GM23338 (cell line): ENCODE measurements at regions not wholly inside any gene's neighbourhood (a gene's known extent, or its start where the extent isn't known, plus 50 kb on each side); places are given as distances from the start of the nearest gene placed in this dataset.

Source experiments
- ATAC-seq: fragments of 200-7000 bp; cut with Tn5 transposase; 3 replicates; pipeline ENCODE4 v1.9.1; 2020
- DNase-seq: peaks from one replicate; pipeline ENCODE4 v3.0.0-alpha.2; 2015; ENCODE audit warnings: low spot score
- H2AFZ ChIP-seq: fragments of 200-600 bp; sonication (generic); 2 replicates; pipeline ENCODE4 v1.8.0; 2016; ENCODE audit warnings: antibody characterized with exemption, mild to moderate bottlenecking, moderate library complexity
- H3F3A ChIP-seq: fragments of 200-600 bp; sonication (generic); replicated peaks from 2 replicates; pipeline ENCODE4 v1.8.0; 2017; ENCODE audit warnings: antibody characterized with exemption, mixed run types, low read depth
- H3K27ac ChIP-seq: fragments of 200-600 bp; sonication (generic); 2 replicates; pipeline ENCODE4 v1.6.1; 2016; ENCODE audit warnings: low read depth
- H3K27me3 ChIP-seq: fragments of 200-600 bp; sonication (generic); 2 replicates; pipeline ENCODE4 v1.8.0; 2016; ENCODE audit warnings: mild to moderate bottlenecking, mixed run types, moderate library complexity; ENCODE audit not compliant: insufficient read depth
- H3K36me3 ChIP-seq: fragments of 200-600 bp; sonication (generic); 2 replicates; pipeline ENCODE4 v1.8.0; 2016; ENCODE audit warnings: mild to moderate bottlenecking; ENCODE audit not compliant: insufficient read depth
- H3K4me1 ChIP-seq: fragments of 200-600 bp; sonication (generic); 2 replicates; pipeline ENCODE4 v1.8.0; 2016; ENCODE audit warnings: mild to moderate bottlenecking, moderate library complexity; ENCODE audit not compliant: insufficient read depth
- H3K4me2 ChIP-seq: fragments of 200-600 bp; sonication (generic); 2 replicates; pipeline ENCODE4 v1.7.1; 2017; ENCODE audit warnings: mixed run types
- H3K4me3 ChIP-seq: fragments of 200-600 bp; sonication (generic); 2 replicates; pipeline ENCODE4 v1.6.1; 2016; ENCODE audit warnings: mixed run types
- H3K79me2 ChIP-seq: fragments of 200-600 bp; sonication (generic); replicated peaks from 2 replicates; pipeline ENCODE4 v1.8.0; 2017; ENCODE audit warnings: mild to moderate bottlenecking; ENCODE audit not compliant: insufficient read depth
- H3K9me2 ChIP-seq: fragments of 200-600 bp; sonication (generic); 2 replicates; pipeline ENCODE4 v1.8.0; 2017; ENCODE audit not compliant: insufficient read depth
- H4K20me1 ChIP-seq: fragments of 200-600 bp; sonication (generic); replicated peaks from 2 replicates; pipeline ENCODE4 v1.8.0; 2017; ENCODE audit warnings: mild to moderate bottlenecking; ENCODE audit not compliant: insufficient read depth
- H3K27ac Mint-ChIP-seq: 2 replicates; pipeline ENCODE4 v1.8.0; 2020; ENCODE audit warnings: inconsistent platforms, mild to moderate bottlenecking, moderate library complexity, mixed read lengths
- H3K27me3 Mint-ChIP-seq: 3 replicates; pipeline ENCODE4 v1.8.0; 2022; ENCODE audit warnings: low read depth, mild to moderate bottlenecking, moderate library complexity, mixed read lengths, inconsistent platforms; ENCODE audit not compliant: insufficient read depth, poor library complexity
- H3K36me3 Mint-ChIP-seq: 3 replicates; pipeline ENCODE4 v1.8.0; 2021; ENCODE audit warnings: low read depth, mild to moderate bottlenecking, inconsistent platforms, moderate library complexity, mixed read lengths
- H3K4me1 Mint-ChIP-seq: 3 replicates; pipeline ENCODE4 v1.8.0; 2020; ENCODE audit warnings: mild to moderate bottlenecking, inconsistent platforms, mixed read lengths
- H3K4me3 Mint-ChIP-seq: 3 replicates; pipeline ENCODE4 v1.8.0; 2021; ENCODE audit warnings: moderate library complexity, mild to moderate bottlenecking, inconsistent platforms, mixed read lengths
- H3K9me3 Mint-ChIP-seq: 3 replicates; pipeline ENCODE4 v1.8.0; 2020; ENCODE audit warnings: moderate library complexity, mild to moderate bottlenecking, inconsistent platforms, mixed read lengths
- ETS1 ChIP-seq: IDR thresholded peaks from 2 replicates; pipeline ENCODE4 v1.6.1; 2016; ENCODE audit warnings: antibody characterized with exemption
- EZH2 ChIP-seq: fragments of 200-600 bp; sonication (generic); IDR thresholded peaks from one replicate; pipeline ENCODE4 v1.8.0; 2017; ENCODE audit warnings: antibody characterized with exemption, mild to moderate bottlenecking, low read depth; ENCODE audit not compliant: unreplicated experiment
- NANOG ChIP-seq: IDR thresholded peaks from 2 replicates; pipeline ENCODE4 v1.6.1; 2016; ENCODE audit warnings: antibody characterized with exemption, borderline replicate concordance
- POLR2AphosphoS5 ChIP-seq: IDR thresholded peaks from 2 replicates; pipeline ENCODE4 v1.6.1; 2016; ENCODE audit warnings: antibody characterized with exemption, low read depth
- REST ChIP-seq: IDR thresholded peaks from one replicate; pipeline ENCODE4 v1.6.1; 2018; ENCODE audit warnings: antibody characterized with exemption; ENCODE audit not compliant: unreplicated experiment
- ZNF114 ChIP-seq: fragments of 250-450 bp; sonication (Bioruptor Pico); IDR thresholded peaks from 2 replicates; pipeline ENCODE4 v1.5.0; 2020; ENCODE audit warnings: mild to moderate bottlenecking, moderate library complexity
- ZNF331 ChIP-seq: fragments of 250-450 bp; sonication (Bioruptor Pico); IDR thresholded peaks from 2 replicates; pipeline ENCODE4 v1.5.0; 2020; ENCODE audit warnings: low read depth, mild to moderate bottlenecking, moderate library complexity
- ZNF462 ChIP-seq: fragments of 250-450 bp; sonication (Bioruptor Pico); IDR thresholded peaks from 2 replicates; pipeline ENCODE4 v1.5.0; 2020; ENCODE audit warnings: mild to moderate bottlenecking, moderate library complexity

DNA sequence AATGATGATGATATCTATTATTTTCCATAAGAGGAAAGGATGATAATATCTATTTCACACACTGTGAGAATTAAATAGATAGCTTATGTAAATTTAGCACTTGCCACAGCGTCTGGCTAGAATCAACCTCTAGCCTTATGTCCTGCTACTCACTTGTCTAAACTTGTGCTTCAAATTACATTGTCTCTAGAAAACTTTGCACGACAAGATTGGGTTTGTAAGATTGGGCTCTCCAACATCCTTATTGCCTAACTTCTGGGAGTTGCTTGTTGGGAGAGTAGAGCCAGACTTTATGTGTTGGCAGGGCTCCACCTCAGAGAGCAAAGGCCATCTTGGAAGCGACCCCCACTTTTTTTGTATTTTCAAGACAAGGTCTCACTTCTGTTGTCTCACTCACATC is 50.0 kb upstream of the POGK start:
- Mint-ChIP-seq H3K9me3 (peaks cover 4% of the 10 kb centered on the region; the same call in 2 of the 3 replicates), H3K36me3 (no peaks in the 10 kb centered on the region), H3K27ac (no peak overlapping the region), H3K4me3 (no peak overlapping the region), H3K27me3 (peaks cover 3% of the 10 kb centered on the region), H3K4me1 (peaks cover 3% of the 10 kb centered on the region; the same call in 1 of the 3 replicates)
- Histone ChIP-seq H3K27ac (no peak overlapping the region), H3K4me2 (no peak overlapping the region), H3K4me1 (0 out of 2 replicates have a peak, but pooled peaks cover 1% of the 10 kb centered on the region), H3K27me3 (no peaks in the 10 kb centered on the region), H3K9me2 (no peaks in the 10 kb centered on the region), H4K20me1 (no peaks in the 10 kb centered on the region), H2AFZ (no peak overlapping the region), H3K36me3 (no peaks in the 10 kb centered on the region), H3K79me2 (no peaks in the 10 kb centered on the region), H3F3A (no peaks in the 10 kb centered on the region), H3K4me3 (no peak overlapping the region)
- DNase-seq = no peak
- ATAC-seq = no peak
- no peak for TF ChIP-seq EZH2
- no peak for TF ChIP-seq ZNF114 (CRISPR knock-in tag)
- TF ChIP-seq ETS1 = no peak
- no peak for TF ChIP-seq POLR2AphosphoS5
- no peak for TF ChIP-seq ZNF331 (CRISPR knock-in tag)
- no peak for TF ChIP-seq NANOG
- TF ChIP-seq ZNF462 (CRISPR knock-in tag) = no peak
- no peak for TF ChIP-seq REST
